ENCODE measurements at regions not wholly inside any gene's neighbourhood (a gene's known extent, or its start where the extent isn't known, plus 50 kb on each side); places are given as distances from the start of the nearest gene placed in this dataset.

GRCh38 chr3:127438951-127439350 is 151.1 kb upstream of the PRR20G start:
- Histone ChIP-seq H3K79me2 (ENCODE audit: control insufficient read depth, insufficient read depth, low read length) (no peaks in the 10 kb centered on the region), H4K20me1 (replicated peaks; ENCODE audit: control insufficient read depth, extremely low read depth, insufficient read depth, low read length) (no peaks in the 10 kb centered on the region), H3K9ac (replicated peaks; ENCODE audit: extremely low read depth, insufficient read depth, low read length) (no peak overlapping the region), H3K27me3 (ENCODE audit: control insufficient read depth in 2 of 2, insufficient read depth in 2 of 2, low read length in 2 of 2) (no peaks in the 10 kb centered on the region), H3K4me1 (ENCODE audit: control insufficient read depth, extremely low read depth, insufficient read depth, low read length) (no peaks in the 10 kb centered on the region), H3K36me3 (ENCODE audit: control insufficient read depth in 2 of 2, extremely low read depth in 1 of 2, insufficient read depth in 2 of 2, low read length in 2 of 2) (no peaks in the 10 kb centered on the region), H2AFZ (ENCODE audit: low read depth, low read length) (no peak overlapping the region), H3K27ac (ENCODE audit: insufficient read depth, low read depth, low read length) (no peak overlapping the region), H3K9me1 (replicated peaks; ENCODE audit: control insufficient read depth, extremely low read depth, insufficient read depth, low read length) (no peaks in the 10 kb centered on the region), H3K4me2 (ENCODE audit: insufficient read depth, low read length) (no peak overlapping the region), H3K9me3 (replicated peaks; ENCODE audit: control insufficient read depth, insufficient read depth, low read length) (no peaks in the 10 kb centered on the region), H3K4me3 (replicated peaks in 1 of 3; ENCODE audit: insufficient read depth in 1 of 3, low read depth in 1 of 3, low read length in 3 of 3) (no peak overlapping the region)
- ChIA-PET CTCF (interaction anchor here (1.5 to 1.6 kb wide), 2 partner anchors 15 to 18 kb away, joined by 3 to 4 read pairs; no protein-coding TSS in a partner anchor), POLR2A (interaction anchor here (0.6 kb wide), 1 partner anchor 52 kb away, joined by 3 read pairs; no protein-coding TSS in a partner anchor)
- BruUV-seq (replicated peaks) = no TSS peak
- FAIRE-seq (no peak), DNase-seq (ENCODE audit: low read depth, low spot score) (no peak)
- TF ChIP-seq CTCF (IDR thresholded peaks at IDR 0.05; ENCODE audit: extremely low read depth in 1 of 2, insufficient read depth in 1 of 2, low read depth in 1 of 2, low read length in 2 of 2) (no peak), GATA2 (IDR thresholded peaks at IDR 0.05; ENCODE audit: insufficient read depth, insufficient read length, low read depth, low read length) (no peak), EZH2 (IDR thresholded peaks at IDR 0.05; ENCODE audit: borderline replicate concordance, low read depth, low read length, severe bottlenecking) (no peak), MAX (IDR thresholded peaks at IDR 0.05; ENCODE audit: insufficient read depth, insufficient read length) (no peak), MYC (IDR thresholded peaks at IDR 0.05; ENCODE audit: low read depth, low read length) (no peak), POLR2A (IDR thresholded peaks at IDR 0.05; ENCODE audit: low read depth, low read length) (no peak), FOS (IDR thresholded peaks at IDR 0.05; ENCODE audit: borderline replicate concordance, insufficient read depth, low read length) (no peak), JUN (IDR thresholded peaks at IDR 0.05; ENCODE audit: borderline replicate concordance, insufficient read depth, insufficient read length, low read depth) (no peak), POLR2AphosphoS5 (IDR thresholded peaks at IDR 0.05; ENCODE audit: insufficient read depth, low read depth, low read length) (no peak)
- intact Hi-C loops (cut with micrococcal nuclease) (no loop called here), dilution Hi-C loops (cut with MboI; ENCODE audit: extremely low pct_ligation_motif_present, low sequenced_read_pairs) (no loop called here)

Measured in endothelial cell of umbilical vein (primary cell).